SH-SY5Y (cell line): ENCODE measurements at regions not wholly inside any gene's neighbourhood (a gene's known extent, or its start where the extent isn't known, plus 50 kb on each side); places are given as distances from the start of the nearest gene placed in this dataset.

Experiments
- GATA2 ChIP-seq: IDR thresholded peaks from 2 replicates; pipeline ENCODE4 v1.6.1; 2011; ENCODE audit warnings: mild to moderate bottlenecking, low read depth, low read length
- GATA3 ChIP-seq: IDR thresholded peaks from 2 replicates; pipeline ENCODE4 v1.6.1; 2011; ENCODE audit warnings: low read depth, mild to moderate bottlenecking, low read length, moderate library complexity

DNA sequence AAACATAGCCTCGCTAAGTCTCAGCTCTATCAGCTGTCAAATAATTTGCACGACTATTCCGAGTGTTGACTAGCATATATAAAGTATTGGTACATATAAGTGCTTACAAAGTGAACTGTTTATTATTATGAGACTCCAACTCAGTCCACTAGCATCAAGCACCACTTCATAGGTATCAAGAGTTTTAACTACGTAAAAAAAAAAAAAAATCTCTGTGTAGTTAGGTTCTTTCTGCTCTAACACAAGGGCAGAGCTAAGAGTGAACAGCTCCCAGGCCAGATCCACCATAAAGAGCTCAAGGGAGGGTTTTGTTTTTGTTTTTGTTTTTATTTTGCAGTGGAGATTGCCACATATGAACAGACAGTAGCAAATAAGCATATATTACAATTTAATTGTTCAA lies 309.8 kb upstream of the SGK1 start:
- no peak for TF ChIP-seq GATA2
- TF ChIP-seq GATA3, result no peak
